SK-N-SH (cell line): ENCODE measurements at regions not wholly inside any gene's neighbourhood (a gene's known extent, or its start where the extent isn't known, plus 50 kb on each side); places are given as distances from the start of the nearest gene placed in this dataset.

ENCODE experiments used
- CTCF ChIA-PET: fragments of 300-600, 350-600 bp; formaldehyde crosslinking; extraction: SDS; loops from one replicate; lab custom pipeline; 2021; lab: Yijun Ruan, JAX
- POLR2A ChIA-PET: fragments of 350-600 bp; sonication (Branson Sonifier 250); formaldehyde crosslinking; extraction: SDS; loops from one replicate; lab custom pipeline; 2020; ENCODE audit warnings: antibody characterized with exemption, inconsistent platforms; lab: Yijun Ruan, JAX
- DNase-seq: peaks from one replicate; pipeline ENCODE4 v3.0.0; 2012
- H2AFZ ChIP-seq: fragments of 200-600 bp; sonication (generic); 2 replicates; pipeline ENCODE4 v1.8.1; 2016; ENCODE audit warnings: antibody characterized with exemption, mild to moderate bottlenecking, low read depth
- H3F3A ChIP-seq: fragments of 200-600 bp; sonication (generic); replicated peaks from 2 replicates; pipeline ENCODE3; 2016; ENCODE audit warnings: antibody characterized with exemption, mild to moderate bottlenecking; ENCODE audit not compliant: insufficient read depth
- H3K27ac ChIP-seq, 2 experiments: fragments of 200-500 bp in 1 of 2; fragments of 200-600 bp in 1 of 2; sonication (Bioruptor generic) in 1 of 2; sonication (generic), shearing (Covaris generic) in 1 of 2; 2 replicates each; pipeline versions ENCODE4 v1.5.1 to v1.6.1; 2014 to 2016; ENCODE audit warnings: low read depth in 2 of 2, inconsistent platforms in 1 of 2, low read length in 1 of 2, mild to moderate bottlenecking in 1 of 2, mixed read lengths in 1 of 2
- H3K27me3 ChIP-seq: fragments of 200-600 bp; sonication (generic), shearing (Covaris generic); 2 replicates; pipeline ENCODE4 v1.6.1; 2016; ENCODE audit warnings: mixed run types; ENCODE audit not compliant: insufficient read depth
- H3K36me3 ChIP-seq, 2 experiments: fragments of 200-500 bp in 1 of 2; fragments of 200-600 bp in 1 of 2; sonication (Bioruptor generic) in 1 of 2; sonication (generic) in 1 of 2; replicated peaks in 1 of 2; 2 replicates each; pipeline versions ENCODE3 to v1.5.1; 2014 to 2016; ENCODE audit warnings: low read length in 1 of 2, mild to moderate bottlenecking in 1 of 2; ENCODE audit not compliant: insufficient read depth in 2 of 2, control insufficient read depth in 1 of 2
- H3K4me1 ChIP-seq, 2 experiments: fragments of 200-500 bp in 1 of 2; fragments of 200-600 bp in 1 of 2; sonication (Bioruptor generic) in 1 of 2; sonication (generic), shearing (Covaris generic) in 1 of 2; 2 replicates each; pipeline versions ENCODE4 v1.5.1 to v1.6.1; 2014 to 2016; ENCODE audit warnings: low read depth in 1 of 2, low read length in 1 of 2, mixed run types in 1 of 2; ENCODE audit not compliant: insufficient read depth in 2 of 2, control insufficient read depth in 1 of 2
- H3K4me2 ChIP-seq: fragments of 200-600 bp; sonication (generic), shearing (Covaris generic); 2 replicates; pipeline ENCODE4 v1.6.1; 2017; ENCODE audit warnings: mixed run types
- H3K4me3 ChIP-seq, 2 experiments: fragments of 200-500 bp in 1 of 2; fragments of 200-600 bp in 1 of 2; sonication (Bioruptor generic) in 1 of 2; sonication (generic), shearing (Covaris generic) in 1 of 2; 2 replicates each; pipeline versions ENCODE4 v1.5.1 to v1.8.1; 2014 to 2016; ENCODE audit warnings: low read depth in 2 of 2, inconsistent platforms in 1 of 2, low read length in 1 of 2, mild to moderate bottlenecking in 1 of 2, mixed read lengths in 1 of 2, moderate library complexity in 1 of 2
- H3K79me2 ChIP-seq: fragments of 200-600 bp; sonication (generic); 2 replicates; pipeline ENCODE4 v1.8.1; 2017; ENCODE audit warnings: mild to moderate bottlenecking; ENCODE audit not compliant: insufficient read depth
- H3K9ac ChIP-seq: fragments of 200-600 bp; sonication (generic); 2 replicates; pipeline ENCODE4 v1.6.1; 2017; ENCODE audit warnings: mixed run types
- H3K9me2 ChIP-seq: fragments of 200-600 bp; sonication (generic); 2 replicates; pipeline ENCODE4 v1.6.1; 2017; ENCODE audit warnings: mixed run types
- H3K9me3 ChIP-seq: fragments of 200-600 bp; sonication (generic); 2 replicates; pipeline ENCODE4 v1.6.1; 2017; ENCODE audit warnings: mixed run types, mild to moderate bottlenecking, moderate library complexity
- H4K20me1 ChIP-seq: fragments of 200-600 bp; sonication (generic); 2 replicates; pipeline ENCODE4 v1.6.1; 2017; ENCODE audit warnings: mild to moderate bottlenecking, mixed run types; ENCODE audit not compliant: insufficient read depth
- CHD2 ChIP-seq: fragments of 150-350 bp; IDR thresholded peaks from 2 replicates; pipeline ENCODE4 v1.6.1; 2018; ENCODE audit warnings: low read length; ENCODE audit not compliant: partially characterized antibody
- CTCF ChIP-seq: fragments of 200-600 bp; sonication (generic); IDR thresholded peaks from 2 replicates; pipeline ENCODE4 v1.6.1; 2017; ENCODE audit warnings: antibody characterized with exemption, mild to moderate bottlenecking, moderate library complexity
- EP300 ChIP-seq, 2 experiments: IDR thresholded peaks; 2 replicates each; pipeline versions ENCODE4 v1.4.0 to v1.6.1; 2012; ENCODE audit warnings: borderline replicate concordance in 1 of 2, low read depth in 1 of 2, low read length in 1 of 2
- FOSL2 ChIP-seq: IDR thresholded peaks from 2 replicates; pipeline ENCODE4 v1.4.0; 2012; ENCODE audit warnings: low read depth, mild to moderate bottlenecking, moderate library complexity, borderline replicate concordance
- FOXM1 ChIP-seq: IDR thresholded peaks from 2 replicates; pipeline ENCODE4 v1.4.0; 2012; ENCODE audit warnings: low read depth, mild to moderate bottlenecking
- GATA2 ChIP-seq: sonication (generic); formaldehyde crosslinking; IDR thresholded peaks from 2 replicates; pipeline ENCODE4 v1.5.0; 2020; ENCODE audit warnings: mild to moderate bottlenecking, missing genetic modification reagents
- IRF3 ChIP-seq: fragments of 150-350 bp; IDR thresholded peaks from 2 replicates; pipeline ENCODE4 v1.6.1; 2016; ENCODE audit warnings: mild to moderate bottlenecking, low read depth, low read length
- JUND ChIP-seq: IDR thresholded peaks from 2 replicates; pipeline ENCODE4 v1.4.0; 2012
- MEF2A ChIP-seq: IDR thresholded peaks from 2 replicates; pipeline ENCODE4 v1.4.0; 2012; ENCODE audit warnings: low read depth, borderline replicate concordance
- PBX3 ChIP-seq: IDR thresholded peaks from 2 replicates; pipeline ENCODE4; 2012
- POLR2AphosphoS5 ChIP-seq: IDR thresholded peaks from 2 replicates; pipeline ENCODE4 v1.6.1; 2012; ENCODE audit warnings: low read depth, low read length
- RCOR1 ChIP-seq: fragments of 150-350 bp; IDR thresholded peaks from 2 replicates; pipeline ENCODE4 v1.6.1; 2017; ENCODE audit warnings: antibody characterized with exemption, low read length
- RXRA ChIP-seq: IDR thresholded peaks from 2 replicates; pipeline ENCODE4 v1.4.0; 2012; ENCODE audit warnings: low read depth, mild to moderate bottlenecking, borderline replicate concordance
- SIN3A ChIP-seq: IDR thresholded peaks from 2 replicates; pipeline ENCODE4 v1.6.1; 2012; ENCODE audit warnings: low read depth, mild to moderate bottlenecking, low read length, moderate library complexity, borderline replicate concordance
- TCF12 ChIP-seq: IDR thresholded peaks from 2 replicates; pipeline ENCODE4 v1.4.0; 2012
- TEAD4 ChIP-seq: IDR thresholded peaks from 2 replicates; pipeline ENCODE4 v1.4.0; 2012; ENCODE audit warnings: mild to moderate bottlenecking, borderline replicate concordance; ENCODE audit not compliant: insufficient read depth
- USF1 ChIP-seq: IDR thresholded peaks from 2 replicates; pipeline ENCODE4 v1.4.0; 2012; ENCODE audit warnings: low read depth, borderline replicate concordance
- USF2 ChIP-seq: fragments of 150-350 bp; IDR thresholded peaks from 2 replicates; pipeline ENCODE4 v1.6.1; 2017; ENCODE audit warnings: antibody characterized with exemption, low read length, low read depth, borderline replicate concordance
- WGBS: methylation state at CpG from one replicate; pipeline ENCODE4 v1.1.6; 2017; ENCODE audit warnings: low lambda C conversion rate; 5-methylcytosine and 5-hydroxymethylcytosine counted together

- Histone ChIP-seq H3K27ac (no peak overlapping the region), H3K9ac (no peak overlapping the region), H3K36me3 (no peaks in the 10 kb centered on the region), H3K4me2 (no peak overlapping the region), H2AFZ (no peak overlapping the region), H3K9me2 (no peaks in the 10 kb centered on the region), H3K27me3 (no peaks in the 10 kb centered on the region), H3F3A (no peaks in the 10 kb centered on the region), H3K4me3 (no peak overlapping the region), H3K79me2 (no peaks in the 10 kb centered on the region), H4K20me1 (no peaks in the 10 kb centered on the region), H3K9me3 (no peaks in the 10 kb centered on the region), H3K4me1 (peaks cover 3 to 12% of the 10 kb centered on the region in 2 experiments; a peak in 2 of 4 replicates)
- ChIA-PET CTCF (no interaction called here), POLR2A (no interaction called here)
- TF ChIP-seq CTCF (no peak), CHD2 (no peak), TEAD4 (no peak), FOSL2 (no peak), RCOR1 (peak; percentile 27; the same call in 1 of the 2 replicates)
- 43% methylated on average over 3 of the region's 3 CpGs for WGBS
- peak; percentile 20 for DNase-seq
These were observed 168.4 kb upstream of the VEPH1 start for GRCh38 chr3:157671656-157672055.

GRCh38 chr3:157669416-157669815, 166.2 kb upstream of the VEPH1 start:
- Histone ChIP-seq H3F3A (no peaks in the 10 kb centered on the region), H2AFZ (no peak overlapping the region), H3K27me3 (no peaks in the 10 kb centered on the region), H3K27ac (peak overlapping the region in 1 of 2 experiments; percentile 29; a peak in 1 of 4 replicates), H3K4me3 (no peak overlapping the region), H3K4me2 (no peak overlapping the region), H3K4me1 (peaks cover 3 to 12% of the 10 kb centered on the region in 2 experiments; a peak in 2 of 4 replicates), H3K9me2 (no peaks in the 10 kb centered on the region), H3K36me3 (no peaks in the 10 kb centered on the region), H3K79me2 (no peaks in the 10 kb centered on the region), H3K9ac (no peak overlapping the region), H3K9me3 (no peaks in the 10 kb centered on the region), H4K20me1 (no peaks in the 10 kb centered on the region)
- TF ChIP-seq FOXM1 (no peak), EP300 (IDR thresholded peaks at IDR 0.05; ENCODE audit: borderline replicate concordance in 1 of 2, low read depth in 1 of 2, low read length in 1 of 2) (peak; percentile 63 to 67; a peak in 3 of 4 replicates), TCF12 (peak; percentile 75), USF1 (no peak), USF2 (no peak), MEF2A (no peak), GATA2 (CRISPR knock-in tag) (no peak), SIN3A (0 out of 2 replicates have a peak, but pooled peaks have one; percentile 23), RXRA (peak; percentile 63; the same call in 1 of the 2 replicates), JUND (peak; percentile 36; the same call in 1 of the 2 replicates), PBX3 (peak; percentile 89), FOSL2 (peak; percentile 21; the same call in 1 of the 2 replicates), IRF3 (no peak), POLR2AphosphoS5 (peak; percentile 67; the same call in 1 of the 2 replicates), TEAD4 (peak; percentile 27; the same call in 1 of the 2 replicates)
- ChIA-PET POLR2A (no interaction called here), CTCF (interaction anchor here (1.6 to 1.7 kb wide), 2 partner anchors 10 to 12 kb away, joined by 3 read pairs; no protein-coding TSS in a partner anchor)
- 5% methylated on average over 1 of the region's 1 CpG for WGBS
- DNase-seq: no peak
